GM21529 (cell line): ENCODE measurements at regions not wholly inside any gene's neighbourhood (a gene's known extent, or its start where the extent isn't known, plus 50 kb on each side); places are given as distances from the start of the nearest gene placed in this dataset.

Experiments
- ATAC-seq: cut with Tn5 transposase; IDR thresholded peaks from one replicate; pipeline ENCODE4 v1.9.1; 2021; ENCODE audit not compliant: unreplicated experiment

DNA sequence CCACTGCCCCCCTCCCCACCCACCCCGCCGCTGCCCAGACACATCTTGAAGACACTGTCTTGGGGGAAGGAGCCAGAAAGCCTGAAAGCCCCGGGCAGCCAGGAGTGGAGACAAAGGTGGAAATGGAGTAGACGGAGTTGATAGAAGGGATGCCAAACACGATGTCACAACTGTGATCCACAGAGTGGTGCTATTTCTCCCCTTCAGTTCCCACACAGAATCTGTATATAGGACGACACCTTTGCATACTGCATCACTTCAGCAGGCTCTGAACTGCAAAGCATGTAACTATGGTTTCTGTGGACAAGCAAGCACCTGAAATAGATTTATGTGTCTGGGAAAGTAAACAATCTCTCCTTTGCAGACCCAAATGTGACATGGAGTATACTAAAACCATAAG, 56.4 kb upstream of the F13A1 start:
- no peak for ATAC-seq

DNA sequence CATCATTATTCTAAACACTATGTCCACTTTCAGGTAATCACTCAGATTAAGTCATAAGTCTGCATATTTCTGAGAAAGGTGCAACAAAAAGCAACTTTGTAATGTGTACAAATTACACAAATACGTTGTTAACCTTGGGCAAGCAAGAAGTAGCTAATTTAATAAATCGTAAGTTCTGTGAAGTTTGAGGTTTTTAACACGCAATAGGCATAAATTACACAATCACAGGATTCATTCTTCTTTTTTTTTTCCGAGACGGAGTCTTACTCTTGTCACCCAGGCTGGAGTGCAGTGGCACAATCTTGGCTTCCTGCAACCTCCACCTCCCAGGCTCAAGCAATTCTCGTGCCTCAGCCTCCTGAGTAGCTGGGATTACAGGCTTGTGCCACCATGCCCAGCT, 57.2 kb upstream of the F13A1 start:
- ATAC-seq = no peak

DNA sequence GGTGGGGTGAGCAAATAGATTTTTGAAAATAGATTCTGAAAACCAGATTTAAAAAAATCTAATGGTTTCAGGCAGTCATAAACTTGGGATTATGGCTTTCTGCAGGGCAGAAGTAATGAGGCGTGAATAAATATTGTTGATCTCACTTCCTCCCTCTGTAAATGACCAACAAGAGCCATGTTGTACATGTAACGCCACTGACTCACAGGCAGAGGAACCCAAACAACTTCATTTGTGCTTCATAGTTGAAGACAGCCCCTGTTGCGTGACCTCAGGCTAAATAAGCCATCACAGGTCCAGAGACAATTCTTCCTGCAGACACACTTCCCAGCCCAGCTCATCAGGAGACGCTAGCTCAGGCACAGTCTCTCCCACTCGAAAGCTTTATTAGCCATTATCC, 59.1 kb upstream of the F13A1 start:
- ATAC-seq = no peak

DNA sequence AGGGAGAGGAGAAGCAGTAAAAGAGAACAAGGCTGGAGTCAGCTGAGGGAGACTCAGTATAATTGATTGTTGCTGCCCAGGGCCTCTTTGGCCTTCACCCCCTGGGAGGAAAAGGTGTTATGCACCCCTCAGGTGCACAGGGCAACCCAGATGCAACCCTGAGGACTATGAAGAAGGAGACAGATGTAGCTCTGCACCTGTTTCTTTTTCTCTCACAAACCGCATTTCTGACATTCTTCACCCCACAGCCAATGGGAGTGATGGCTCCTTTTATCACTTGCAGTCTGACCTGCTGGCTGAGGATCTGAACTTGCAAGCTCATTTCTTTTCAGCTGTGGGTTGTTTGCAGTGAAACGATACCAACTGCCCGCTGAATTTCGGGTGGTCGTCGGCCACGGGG, 64.1 kb upstream of the F13A1 start:
- no peak for ATAC-seq

DNA sequence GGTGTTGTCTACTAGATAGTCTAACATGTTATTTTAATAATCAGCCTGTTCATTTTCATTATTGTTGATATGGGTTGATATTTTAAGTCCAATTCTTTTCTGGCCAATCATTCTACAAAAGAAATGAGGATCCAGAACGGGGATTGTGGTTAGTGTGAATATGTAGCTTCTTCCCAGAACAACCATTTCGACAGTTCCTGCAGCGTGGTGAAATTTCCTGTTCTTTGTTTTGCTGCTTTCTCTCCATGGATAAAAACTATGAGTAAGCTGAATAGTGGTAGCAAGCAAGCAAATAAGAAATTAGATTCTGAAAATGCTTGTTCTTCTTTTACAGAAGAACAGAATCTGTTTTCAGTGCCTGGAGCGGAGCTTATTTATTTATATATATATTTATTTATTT, 65.5 kb upstream of the F13A1 start:
- no peak for ATAC-seq

DNA sequence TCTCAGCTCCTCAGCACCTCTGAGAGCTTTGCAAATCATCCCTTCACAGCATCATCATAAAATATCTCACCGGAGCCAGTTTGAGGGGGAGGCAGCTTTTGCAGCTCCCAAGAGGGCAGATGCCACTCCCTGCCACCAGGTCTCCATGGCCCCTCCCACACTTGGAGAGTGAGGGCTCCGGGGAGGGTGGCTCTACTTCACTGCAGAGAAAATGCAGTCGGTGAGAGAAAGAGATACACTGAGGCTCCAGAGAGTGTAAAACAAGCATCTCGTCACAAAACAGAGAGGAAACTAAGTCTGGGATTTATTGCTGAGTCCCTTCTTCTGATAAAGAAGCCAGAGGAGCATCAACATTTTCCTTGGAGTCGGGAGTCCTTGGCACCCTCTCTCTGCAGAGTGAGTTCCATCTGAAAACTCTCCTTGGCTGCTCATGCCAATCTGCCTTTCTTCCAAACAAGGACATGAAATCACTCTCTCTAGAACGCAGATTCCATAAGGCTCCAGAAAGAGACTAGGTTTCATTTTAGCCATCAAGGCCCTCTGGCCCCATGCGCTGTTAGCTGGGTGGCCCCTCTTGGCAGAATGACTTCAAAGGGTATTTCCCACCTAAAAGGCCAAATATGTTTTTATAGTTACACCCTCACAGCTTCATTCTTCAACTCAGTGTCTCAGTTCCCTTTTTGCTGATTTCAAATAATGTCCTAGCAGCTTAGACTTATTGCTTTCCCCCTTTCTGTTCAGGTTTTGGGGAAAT, 70.6 kb upstream of the F13A1 start:
- peak; percentile 60 for ATAC-seq

DNA sequence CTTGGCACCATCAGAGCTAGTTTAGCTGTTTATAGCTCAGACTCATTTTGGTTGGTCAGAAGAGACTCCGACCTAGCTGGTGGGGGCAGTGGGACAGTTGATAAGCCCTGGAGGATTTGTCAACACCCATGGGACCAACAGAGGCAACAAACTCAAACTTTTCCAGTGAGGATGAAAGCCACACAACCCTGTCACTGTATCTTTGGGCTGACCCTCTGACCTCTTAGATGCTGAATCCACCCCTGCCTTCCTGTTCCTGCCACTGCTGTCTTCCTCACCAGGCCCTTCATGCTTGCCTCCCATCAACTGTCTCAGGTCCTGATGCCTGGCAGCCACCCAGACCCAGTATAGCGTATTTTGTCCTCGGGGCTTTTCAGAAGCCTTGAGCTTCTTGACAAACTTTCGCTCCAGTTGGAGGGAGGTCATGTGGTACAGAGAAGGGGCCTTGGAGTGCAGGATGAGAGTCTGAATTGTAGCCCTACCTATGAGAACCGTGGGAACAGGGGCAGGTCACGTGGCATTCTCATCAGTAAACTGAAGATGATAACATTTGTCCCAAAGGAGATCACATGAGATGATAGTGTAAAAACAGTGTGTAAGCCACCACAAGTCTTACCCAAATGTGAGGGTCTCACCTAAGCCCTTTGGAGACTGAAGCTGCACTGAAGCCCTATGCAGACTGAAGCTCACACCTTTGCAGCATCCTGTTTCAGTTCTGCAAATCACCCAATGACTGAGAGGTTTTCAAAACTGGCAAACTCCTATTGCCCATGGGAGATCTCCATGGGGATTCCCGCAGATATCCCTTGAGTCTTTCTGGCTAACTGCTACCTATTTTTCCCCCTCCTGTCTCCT, 72.0 kb upstream of the F13A1 start:
- ATAC-seq = peak; percentile 71

DNA sequence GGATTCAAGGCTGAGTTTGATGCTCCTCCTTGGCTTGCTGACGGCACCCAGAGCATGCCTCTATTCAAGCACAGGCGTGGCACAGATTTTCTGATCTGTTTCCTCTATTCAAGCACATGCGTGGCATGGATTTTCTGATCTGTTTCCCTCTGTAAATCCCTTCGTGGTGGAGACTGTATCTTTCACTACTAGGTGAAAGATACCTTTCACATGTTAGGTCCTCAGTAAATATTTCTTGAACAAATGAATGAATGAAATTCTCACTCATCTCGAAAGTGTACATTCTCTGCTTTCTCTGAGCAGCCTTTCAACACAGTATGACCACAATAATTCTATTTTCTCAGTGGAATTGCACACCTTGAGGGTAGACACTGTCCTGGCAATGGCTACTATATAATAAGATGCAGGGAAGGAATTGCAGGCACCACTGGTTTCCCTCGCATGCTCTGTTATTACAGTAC, 72.6 kb upstream of the F13A1 start:
- ATAC-seq = peak; percentile 11

DNA sequence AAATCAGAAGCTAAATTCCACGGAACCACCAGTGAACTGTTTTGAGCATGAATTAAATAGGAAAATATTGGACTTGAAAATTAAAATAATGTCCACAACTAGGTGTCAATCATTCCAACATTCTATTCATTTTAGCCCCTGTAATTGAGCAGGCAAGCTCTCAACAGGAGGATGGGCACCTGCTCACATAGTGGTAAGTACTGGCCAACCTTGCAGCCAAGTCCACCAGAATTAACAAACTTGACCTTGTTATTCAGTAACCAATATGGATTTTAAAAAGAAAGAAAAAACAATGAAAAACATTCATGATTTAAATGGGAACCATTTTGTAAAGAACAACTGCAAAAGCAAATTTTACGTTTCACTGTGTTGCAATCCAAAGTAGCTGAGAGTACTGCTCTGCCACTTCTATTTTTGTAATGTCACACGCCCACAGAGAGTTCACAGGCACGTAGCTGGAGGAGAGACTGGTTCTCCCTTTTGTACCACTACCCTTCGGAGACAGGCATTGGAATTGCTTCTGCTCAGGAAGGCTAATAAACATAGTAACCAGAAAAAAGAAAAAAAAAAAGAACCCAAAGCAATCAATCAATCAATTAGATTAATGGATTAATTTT, 75.2 kb upstream of the F13A1 start:
- no peak for ATAC-seq

DNA sequence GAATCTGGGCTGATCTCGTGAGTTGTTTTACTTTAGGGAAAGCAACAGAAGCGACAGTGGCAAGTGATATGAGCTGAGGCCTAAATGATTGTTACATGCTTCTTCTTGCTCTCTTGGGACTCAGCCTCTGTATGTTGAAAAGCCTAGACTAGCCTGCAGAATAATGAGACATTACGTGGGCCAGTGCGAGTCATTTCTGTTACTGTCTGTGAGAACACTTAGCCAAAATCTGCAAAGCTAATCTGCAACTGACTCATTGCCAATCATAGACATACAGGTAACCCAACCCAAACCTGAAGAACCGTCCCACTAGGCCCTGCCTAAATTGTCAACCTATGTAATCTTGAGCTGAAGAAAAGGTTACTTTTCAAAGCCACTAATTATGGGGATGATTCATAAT, 77.4 kb upstream of the F13A1 start:
- ATAC-seq = no peak

DNA sequence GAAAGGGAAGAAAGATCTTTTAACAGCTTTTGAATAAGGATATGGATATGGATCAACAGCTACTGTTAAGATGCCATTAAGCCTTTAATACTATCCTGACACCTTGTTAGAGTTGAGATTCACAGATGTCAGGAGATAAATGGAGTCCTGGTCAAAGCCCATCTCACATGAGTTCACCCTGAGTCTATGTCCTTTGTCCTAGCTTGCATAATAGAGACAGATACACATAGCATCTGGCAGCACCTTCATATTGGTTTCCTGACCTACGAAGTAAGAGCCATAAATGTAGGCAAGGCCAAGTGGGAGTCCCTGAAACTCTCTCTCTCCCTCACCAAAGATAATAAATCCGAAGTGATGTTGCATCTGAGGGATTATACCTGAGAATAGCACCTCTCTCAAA, 79.1 kb upstream of the F13A1 start:
- no peak for ATAC-seq

DNA sequence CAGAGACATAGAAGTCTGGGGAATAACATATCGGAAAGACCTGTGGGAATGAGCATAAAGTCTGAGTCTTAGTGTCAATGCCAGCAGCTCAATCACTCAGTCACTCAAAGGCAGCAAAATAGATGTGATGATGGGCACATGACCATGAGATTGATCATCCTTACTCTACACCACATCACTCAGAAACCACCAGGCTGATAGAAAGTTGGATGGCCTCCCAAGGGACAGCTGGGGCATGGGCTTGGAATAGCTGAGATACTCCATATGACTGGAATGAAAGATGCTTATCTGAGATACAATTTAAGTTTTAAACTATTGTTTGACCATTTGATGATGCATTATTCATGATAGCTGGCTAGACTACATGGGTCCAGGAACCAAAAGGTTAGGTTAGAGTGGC, 80.9 kb upstream of the F13A1 start:
- ATAC-seq = no peak

DNA sequence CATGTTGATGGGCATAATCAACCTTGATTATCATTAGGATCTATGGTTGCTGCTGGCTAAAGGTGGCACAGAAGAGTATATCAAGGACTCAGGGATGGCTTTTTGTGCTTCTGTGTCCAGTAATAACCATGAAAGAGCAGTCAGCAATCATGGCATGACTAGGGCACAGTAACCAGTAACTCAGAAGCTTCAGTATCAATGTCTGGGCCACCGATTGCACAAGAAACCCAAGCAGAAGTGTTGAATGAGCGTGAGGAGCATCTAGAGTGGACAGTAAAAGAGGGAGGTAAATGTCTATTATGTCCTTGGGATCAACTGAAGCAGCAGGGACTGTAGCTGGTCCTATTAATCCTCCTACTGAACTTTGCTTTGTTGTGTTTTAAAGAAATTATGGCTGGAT, 81.5 kb upstream of the F13A1 start:
- ATAC-seq = no peak

DNA sequence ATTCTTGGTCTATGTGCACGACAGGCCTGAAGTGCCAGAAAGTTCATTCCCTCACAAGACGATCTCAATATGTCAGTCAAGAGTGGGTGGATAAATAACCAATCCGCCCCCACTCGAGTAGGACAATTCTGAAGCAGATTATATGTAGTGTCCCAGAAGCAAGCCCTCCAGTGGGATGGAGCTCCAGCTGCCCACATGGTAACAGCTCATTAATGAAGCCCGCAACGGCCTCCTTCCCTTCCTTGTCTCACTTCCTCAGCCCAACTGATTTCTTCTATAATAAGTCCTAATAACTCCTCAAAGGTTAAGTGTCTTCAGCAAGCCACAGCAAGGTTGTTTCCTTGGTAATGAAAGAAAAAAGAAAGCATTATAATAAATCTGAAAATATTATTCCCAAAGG, 82.1 kb upstream of the F13A1 start:
- no peak for ATAC-seq

DNA sequence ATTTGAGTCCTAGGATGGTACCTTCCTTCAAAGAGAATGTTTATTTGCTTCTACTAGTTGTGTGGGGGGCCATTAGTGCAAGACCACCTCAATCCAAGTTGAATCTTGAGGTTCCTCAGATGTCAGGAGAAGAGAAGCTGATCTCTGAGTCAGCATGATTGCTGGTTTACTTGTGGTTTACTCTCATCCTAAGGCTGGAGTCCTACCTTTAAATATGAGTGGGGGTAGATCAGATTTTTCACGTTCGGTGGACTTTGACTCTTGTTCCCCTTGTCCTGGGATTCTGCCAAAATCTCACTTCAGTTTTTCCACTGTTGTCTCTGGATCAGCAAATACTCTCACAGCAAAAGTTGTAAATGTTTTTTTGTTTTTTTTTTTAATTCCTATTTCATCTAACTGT, 84.6 kb upstream of the F13A1 start:
- ATAC-seq = no peak

DNA sequence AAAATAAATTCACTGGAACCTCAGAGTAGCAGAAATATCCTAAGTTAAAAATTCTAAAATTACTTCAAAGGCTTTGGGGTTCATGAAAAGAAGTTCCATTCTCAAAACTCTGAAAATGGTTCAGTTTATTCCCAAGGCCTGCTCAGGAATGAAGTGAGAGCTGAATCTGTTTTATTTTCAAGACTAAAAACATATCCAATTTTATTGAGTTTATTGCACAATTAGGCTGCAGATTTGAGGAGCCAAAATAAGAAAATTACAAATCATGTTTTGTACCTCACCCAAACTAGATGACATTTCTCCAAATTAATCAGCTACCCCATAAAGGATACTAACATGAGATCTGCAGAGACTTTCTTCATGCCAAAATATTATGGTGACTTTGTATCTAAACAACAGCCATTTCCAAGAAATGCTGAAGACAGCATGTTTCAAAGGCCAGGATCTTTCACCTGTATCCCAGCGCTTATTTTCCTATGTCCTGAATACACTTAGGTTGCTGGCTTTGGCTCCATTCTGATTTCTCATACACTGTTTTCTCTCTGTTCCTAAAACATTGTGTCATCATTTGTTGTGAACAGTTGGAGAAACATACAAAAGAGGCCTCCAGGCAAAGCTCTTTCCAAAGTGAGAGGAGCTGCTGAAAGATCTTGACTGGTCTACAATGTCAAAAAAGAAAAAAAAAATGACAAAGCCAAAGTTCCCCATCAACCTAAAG, 85.7 kb upstream of the F13A1 start:
- no peak for ATAC-seq

DNA sequence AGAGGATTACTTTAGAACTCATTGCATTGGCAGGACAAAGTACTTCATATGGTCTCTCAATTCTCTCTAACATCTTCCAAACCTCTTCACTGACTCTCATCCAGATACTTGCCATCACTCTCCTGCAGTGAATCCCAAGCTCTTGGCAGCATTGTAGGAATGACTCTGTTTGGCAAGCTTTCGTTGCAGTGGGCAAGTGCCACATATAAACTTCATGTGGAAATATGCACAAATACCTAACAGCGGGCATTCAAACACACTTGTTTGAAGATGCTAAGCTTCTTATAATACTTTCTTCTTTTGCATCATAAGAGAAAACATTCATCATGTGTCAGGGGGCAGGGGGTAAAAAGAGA, 86.2 kb upstream of the F13A1 start:
- ATAC-seq = no peak

DNA sequence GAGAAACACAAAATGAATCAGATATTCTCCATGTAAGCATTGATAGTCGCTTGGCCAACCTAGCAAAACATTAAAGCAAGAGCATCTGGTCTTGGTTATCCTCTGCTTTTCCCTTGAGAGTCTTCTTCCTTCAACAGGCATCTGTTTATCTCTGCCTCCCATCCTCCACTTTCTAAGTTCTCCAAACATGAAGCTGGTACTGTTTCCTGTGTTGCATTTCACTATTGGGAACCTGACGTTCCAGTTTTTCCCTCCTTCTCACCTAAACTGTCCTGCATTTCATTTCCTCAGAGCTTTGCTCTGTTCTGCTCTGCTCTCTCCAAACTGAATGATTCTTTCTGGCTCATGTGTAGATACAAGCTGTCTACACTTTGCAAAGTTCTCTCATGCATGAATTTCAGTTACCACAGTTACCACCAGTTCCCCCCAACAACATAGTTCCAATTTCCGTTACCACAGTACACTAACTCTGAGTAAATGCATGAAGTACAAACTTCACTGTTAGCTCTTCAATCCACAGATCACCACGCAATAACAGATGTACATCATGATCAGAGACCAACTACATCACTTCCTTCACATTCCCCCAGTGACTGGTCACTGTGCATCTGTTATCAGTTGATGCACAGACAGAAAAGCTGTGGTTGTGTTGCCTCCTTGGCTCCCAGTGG, 86.7 kb upstream of the F13A1 start:
- ATAC-seq = peak; percentile 97

DNA sequence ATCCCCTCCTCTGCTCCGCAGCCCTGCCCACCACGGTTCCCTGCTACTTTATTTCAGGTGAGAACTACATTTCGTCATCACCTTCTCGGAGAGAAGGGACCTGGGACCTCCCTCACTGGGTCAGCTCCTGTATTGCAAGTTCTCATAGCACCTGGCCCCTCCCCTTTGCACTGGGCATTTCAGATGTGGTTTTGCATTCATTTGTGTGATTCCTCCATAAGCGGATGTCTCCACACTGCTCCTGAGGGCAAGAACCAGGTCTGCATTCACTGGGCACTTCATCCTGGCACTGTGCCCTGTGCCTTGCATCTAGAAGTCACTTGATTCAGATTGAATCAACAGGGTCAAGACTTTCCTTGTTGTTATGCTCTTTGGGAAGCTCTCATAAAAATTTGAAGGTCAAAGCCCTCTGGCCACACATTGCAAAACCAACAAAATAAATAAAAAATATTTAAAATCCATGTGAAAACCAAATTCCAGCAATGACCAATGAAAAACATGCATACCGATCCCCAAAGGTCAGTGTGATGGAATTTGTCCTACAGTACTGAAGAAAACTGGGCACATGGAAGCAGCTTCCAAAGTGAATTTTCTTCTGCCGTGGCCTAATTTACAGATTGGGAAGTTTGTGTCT, 89.1 kb upstream of the F13A1 start:
- ATAC-seq = no peak

DNA sequence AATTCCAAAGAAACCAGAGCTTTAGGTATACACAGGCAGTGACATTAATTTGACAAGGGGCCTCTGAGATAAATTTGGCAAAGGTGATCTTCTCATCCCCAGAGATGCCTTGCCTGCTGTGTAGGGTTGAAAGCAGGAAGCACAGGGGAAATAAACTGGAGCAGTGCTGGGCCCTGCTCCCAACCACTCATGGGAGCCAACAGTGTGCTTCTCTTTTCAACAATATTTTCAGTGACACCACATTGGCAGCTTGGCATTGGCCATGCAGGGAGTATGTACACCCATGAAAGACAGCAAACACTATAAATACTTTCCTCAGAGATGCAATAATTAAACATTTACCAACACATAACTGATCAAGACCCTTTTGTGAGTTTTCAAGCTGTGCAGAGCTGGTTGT, 90.7 kb upstream of the F13A1 start:
- no peak for ATAC-seq
